ENCODE measurements at regions not wholly inside any gene's neighbourhood (a gene's known extent, or its start where the extent isn't known, plus 50 kb on each side); places are given as distances from the start of the nearest gene placed in this dataset.

DNA sequence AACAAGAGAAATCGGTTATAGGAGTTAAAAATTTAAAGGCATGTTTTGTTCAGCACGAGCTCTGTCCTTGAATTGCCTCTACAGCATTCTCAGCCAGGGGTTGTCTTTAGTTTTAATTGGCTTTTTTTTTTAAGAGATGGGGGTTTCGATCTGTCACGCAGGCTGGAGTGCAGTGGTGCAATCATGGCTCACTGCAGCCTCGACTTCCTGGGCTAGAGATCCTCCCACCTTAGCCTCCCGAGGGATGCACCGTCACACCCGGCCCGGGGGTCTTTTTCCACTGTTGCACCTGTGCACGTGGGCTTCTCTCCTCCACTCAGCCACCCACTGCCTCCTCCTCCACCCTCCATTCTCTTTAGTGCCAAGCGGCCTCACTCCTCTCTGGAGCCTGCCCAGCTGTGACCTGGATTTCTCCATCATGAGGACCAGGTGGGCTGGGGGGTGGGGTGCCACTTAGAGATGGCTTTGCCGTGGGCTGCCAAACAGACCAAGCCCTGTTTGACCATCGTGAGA is 106.8 kb upstream of the SEC14L1 start:
- TF ChIP-seq, protein P1, sequence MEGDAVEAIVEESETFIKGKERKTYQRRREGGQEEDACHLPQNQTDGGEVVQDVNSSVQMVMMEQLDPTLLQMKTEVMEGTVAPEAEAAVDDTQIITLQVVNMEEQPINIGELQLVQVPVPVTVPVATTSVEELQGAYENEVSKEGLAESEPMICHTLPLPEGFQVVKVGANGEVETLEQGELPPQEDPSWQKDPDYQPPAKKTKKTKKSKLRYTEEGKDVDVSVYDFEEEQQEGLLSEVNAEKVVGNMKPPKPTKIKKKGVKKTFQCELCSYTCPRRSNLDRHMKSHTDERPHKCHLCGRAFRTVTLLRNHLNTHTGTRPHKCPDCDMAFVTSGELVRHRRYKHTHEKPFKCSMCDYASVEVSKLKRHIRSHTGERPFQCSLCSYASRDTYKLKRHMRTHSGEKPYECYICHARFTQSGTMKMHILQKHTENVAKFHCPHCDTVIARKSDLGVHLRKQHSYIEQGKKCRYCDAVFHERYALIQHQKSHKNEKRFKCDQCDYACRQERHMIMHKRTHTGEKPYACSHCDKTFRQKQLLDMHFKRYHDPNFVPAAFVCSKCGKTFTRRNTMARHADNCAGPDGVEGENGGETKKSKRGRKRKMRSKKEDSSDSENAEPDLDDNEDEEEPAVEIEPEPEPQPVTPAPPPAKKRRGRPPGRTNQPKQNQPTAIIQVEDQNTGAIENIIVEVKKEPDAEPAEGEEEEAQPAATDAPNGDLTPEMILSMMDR (IDR thresholded peaks at IDR 0.05): no peak
- ATAC-seq (ENCODE audit: insufficient number of reproducible peaks, low FRiP score, low read depth): no peak
- no peaks in the 10 kb centered on the region for H3K4me1 ChIP-seq (ENCODE audit: control insufficient read depth in 1 of 2, low read depth in 2 of 2)

DNA sequence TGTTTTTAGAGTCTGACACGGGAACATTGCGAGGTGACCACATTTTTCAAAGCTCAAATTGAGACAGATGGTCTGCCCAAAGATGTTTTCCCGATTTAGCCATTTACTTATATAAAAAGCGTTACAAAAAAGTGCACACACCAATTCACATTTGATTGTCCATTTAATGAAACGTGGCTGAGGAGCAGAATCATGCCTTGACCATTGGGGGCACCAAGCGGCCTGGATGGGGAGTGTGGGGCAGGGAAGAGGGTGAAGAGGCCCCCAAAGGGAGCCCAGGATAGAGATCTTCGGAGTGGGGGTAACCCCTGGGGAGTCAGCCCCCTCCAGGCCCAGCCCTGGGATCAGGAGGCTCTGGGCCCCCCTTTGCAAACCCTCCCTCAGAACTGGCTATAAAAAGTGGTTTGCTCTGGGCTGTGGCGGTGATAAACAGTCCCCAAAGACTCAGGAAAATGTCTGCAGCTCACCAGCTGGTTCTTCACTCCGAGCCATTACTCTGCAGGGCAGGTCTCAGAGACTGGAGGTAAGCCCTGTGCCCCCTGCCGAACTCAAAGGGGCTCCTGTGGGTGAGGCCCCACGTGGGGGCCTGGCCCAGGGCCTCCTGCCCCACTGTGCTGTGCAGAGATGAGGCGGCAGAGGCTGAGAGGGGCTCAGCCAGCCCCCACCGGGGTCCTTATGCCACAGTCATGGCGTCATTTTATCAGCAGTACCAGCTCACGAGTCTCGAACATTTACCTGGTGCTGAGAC is 105.9 kb upstream of the SEC14L1 start:
- H3K4me1 ChIP-seq (ENCODE audit: control insufficient read depth in 1 of 2, low read depth in 2 of 2): no peaks in the 10 kb centered on the region
- no peak for ATAC-seq (ENCODE audit: insufficient number of reproducible peaks, low FRiP score, low read depth)
- DNase-seq (ENCODE audit: low spot score): no peak
- TF ChIP-seq, protein P1 (IDR thresholded peaks at IDR 0.05): no peak
- H3K36me3 ChIP-seq: no peaks in the 10 kb centered on the region
- H3K27ac ChIP-seq: no peak overlapping the region
- no peaks in the 10 kb centered on the region for H3K27me3 ChIP-seq (replicated peaks; ENCODE audit: insufficient read depth)
- peaks cover 5% of the 10 kb centered on the region for H3K9me3 ChIP-seq
- no peak overlapping the region for H3K4me3 ChIP-seq

More for the DNA sequence above, 106.8 kb upstream of the SEC14L1 start:
- H3K36me3 ChIP-seq: no peaks in the 10 kb centered on the region
- no peak overlapping the region for H3K4me3 ChIP-seq
- no peaks in the 10 kb centered on the region for H3K27me3 ChIP-seq (replicated peaks; ENCODE audit: insufficient read depth)
- no peak overlapping the region for H3K27ac ChIP-seq
- peaks cover 5% of the 10 kb centered on the region for H3K9me3 ChIP-seq
- no peak for DNase-seq (ENCODE audit: low spot score)

DNA sequence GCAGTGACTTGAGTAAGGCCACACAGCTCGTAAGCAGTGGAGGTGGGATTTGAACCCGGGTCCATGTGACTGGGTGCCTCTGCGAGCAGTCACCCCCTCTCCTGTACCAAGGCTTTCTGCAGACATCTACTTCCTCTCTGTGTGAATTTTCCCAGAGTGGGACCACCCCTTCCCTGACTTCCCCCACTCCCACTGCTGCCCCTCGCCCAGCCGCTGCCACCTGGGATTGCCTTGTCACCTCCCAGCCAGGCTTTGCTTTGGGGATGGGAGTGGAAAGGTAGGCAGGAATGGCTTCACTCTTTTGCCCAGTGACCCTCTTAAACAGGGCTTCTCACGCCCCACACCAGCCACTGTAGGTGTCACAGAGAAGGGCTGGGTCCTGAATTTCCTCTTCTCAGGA is 105.2 kb upstream of the SEC14L1 start:
- ATAC-seq (ENCODE audit: insufficient number of reproducible peaks, low FRiP score, low read depth): no peak
- no peak for DNase-seq (ENCODE audit: low spot score)
- no peak overlapping the region for H3K27ac ChIP-seq
- no peaks in the 10 kb centered on the region for H3K27me3 ChIP-seq (replicated peaks; ENCODE audit: insufficient read depth)
- no peaks in the 10 kb centered on the region for H3K4me1 ChIP-seq (ENCODE audit: control insufficient read depth in 1 of 2, low read depth in 2 of 2)
- no peak overlapping the region for H3K4me3 ChIP-seq
- no peaks in the 10 kb centered on the region for H3K36me3 ChIP-seq
- peaks cover 5% of the 10 kb centered on the region for H3K9me3 ChIP-seq
- TF ChIP-seq, protein P1 (IDR thresholded peaks at IDR 0.05): no peak

DNA sequence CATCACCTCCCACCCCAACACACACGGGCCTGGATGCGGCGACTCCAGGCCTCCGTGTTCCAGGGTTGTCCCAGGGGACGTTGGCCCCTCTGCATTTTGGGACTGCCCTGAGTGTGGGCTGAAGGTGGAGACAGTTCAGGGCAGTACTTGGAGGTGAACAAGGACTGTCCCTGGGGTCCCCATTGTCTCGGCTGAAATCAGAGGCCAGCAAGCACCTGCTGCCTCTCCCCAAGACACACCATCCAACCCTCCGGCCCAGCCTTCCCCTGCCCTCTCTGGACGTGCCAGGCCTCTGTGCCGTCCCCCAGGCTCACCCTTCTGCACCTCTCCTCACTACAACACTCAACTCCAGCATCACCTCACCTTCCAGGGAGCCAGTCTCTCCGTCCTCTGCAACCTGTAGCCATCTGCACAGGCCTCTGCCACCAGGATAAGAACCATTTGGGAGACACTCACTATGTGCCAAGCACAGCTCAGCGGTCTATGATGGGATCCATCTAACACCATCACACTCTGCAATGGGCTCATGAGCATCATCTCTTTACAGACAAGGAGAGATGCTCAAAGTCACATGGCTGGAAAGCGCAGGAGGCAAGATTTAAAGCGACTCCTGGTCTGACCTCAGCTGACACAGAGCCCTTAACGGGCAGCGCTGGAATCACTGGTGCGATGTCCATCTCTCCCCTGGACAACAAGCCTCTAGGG is 104.5 kb upstream of the SEC14L1 start:
- no peaks in the 10 kb centered on the region for H3K27me3 ChIP-seq (replicated peaks; ENCODE audit: insufficient read depth)
- DNase-seq (ENCODE audit: low spot score) (no peak), ATAC-seq (ENCODE audit: insufficient number of reproducible peaks, low FRiP score, low read depth) (no peak)
- TF ChIP-seq, protein P1 (IDR thresholded peaks at IDR 0.05): no peak
- no peaks in the 10 kb centered on the region for H3K4me1 ChIP-seq (ENCODE audit: control insufficient read depth in 1 of 2, low read depth in 2 of 2)
- H3K4me3 ChIP-seq: no peak overlapping the region
- no peaks in the 10 kb centered on the region for H3K36me3 ChIP-seq
- no peak overlapping the region for H3K27ac ChIP-seq
- peaks cover 5% of the 10 kb centered on the region for H3K9me3 ChIP-seq

DNA sequence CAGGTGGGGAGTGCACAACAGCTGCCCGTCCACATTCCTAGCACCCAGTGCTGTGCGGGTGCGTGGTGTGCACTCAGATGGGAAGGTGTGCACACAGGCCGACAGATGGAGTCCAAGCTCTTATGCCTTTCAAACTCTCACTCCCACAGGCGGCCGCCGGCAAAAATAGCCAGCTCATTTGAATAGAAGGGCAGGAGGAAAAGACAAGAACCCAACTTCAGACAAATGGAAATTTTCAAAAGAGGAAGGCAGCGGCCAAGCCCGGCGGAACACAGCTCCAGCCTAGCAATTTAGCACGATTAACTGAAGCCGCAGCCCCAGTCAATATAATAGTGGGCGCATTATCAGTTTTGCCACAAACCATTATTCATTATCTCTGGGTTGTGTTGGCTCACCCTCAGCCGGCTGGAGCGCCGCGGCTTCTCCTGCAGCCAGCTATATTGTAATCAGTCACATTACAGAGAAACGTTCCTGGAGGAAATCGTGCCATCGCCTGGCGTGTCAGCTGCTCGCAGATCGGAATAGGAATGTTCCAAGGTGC is 103.9 kb upstream of the SEC14L1 start:
- Histone ChIP-seq H3K9me3 (peaks cover 2% of the 10 kb centered on the region), H3K4me1 (ENCODE audit: control insufficient read depth in 1 of 2, low read depth in 2 of 2) (no peaks in the 10 kb centered on the region), H3K36me3 (no peaks in the 10 kb centered on the region), H3K27me3 (replicated peaks; ENCODE audit: insufficient read depth) (no peaks in the 10 kb centered on the region), H3K4me3 (no peak overlapping the region), H3K27ac (no peak overlapping the region)
- TF ChIP-seq, protein P1 (IDR thresholded peaks at IDR 0.05): no peak
- no peak for ATAC-seq (ENCODE audit: insufficient number of reproducible peaks, low FRiP score, low read depth)
- DNase-seq (ENCODE audit: low spot score): no peak
